WTC11 (cell line): ENCODE measurements at regions not wholly inside any gene's neighbourhood (a gene's known extent, or its start where the extent isn't known, plus 50 kb on each side); places are given as distances from the start of the nearest gene placed in this dataset.

ENCODE experiments used
- ATF2 ChIP-seq: sonication (generic); formaldehyde crosslinking; IDR thresholded peaks from 2 replicates; pipeline ENCODE4 v1.8.1; 2022; ENCODE audit warnings: low read depth, missing genetic modification reagents, borderline replicate concordance
- E2F5 ChIP-seq: sonication (generic); formaldehyde crosslinking; IDR thresholded peaks from 2 replicates; pipeline ENCODE4 v1.8.1; 2022; ENCODE audit warnings: mild to moderate bottlenecking, moderate library complexity, missing genetic modification reagents
- ETV6 ChIP-seq: sonication (generic); formaldehyde crosslinking; IDR thresholded peaks from 2 replicates; pipeline ENCODE4 v1.8.1; 2022; ENCODE audit warnings: mild to moderate bottlenecking, missing genetic modification reagents
- FOXK1 ChIP-seq: sonication (generic); formaldehyde crosslinking; IDR thresholded peaks from 2 replicates; pipeline ENCODE4 v1.8.0; 2022; ENCODE audit warnings: mild to moderate bottlenecking, moderate library complexity, missing genetic modification reagents
- SMAD3 ChIP-seq: sonication (generic); formaldehyde crosslinking; IDR thresholded peaks from 2 replicates; pipeline ENCODE4 v1.8.0; 2022; ENCODE audit warnings: missing genetic modification reagents, mild to moderate bottlenecking, borderline replicate concordance
- SP1 ChIP-seq: sonication (generic); formaldehyde crosslinking; conservative IDR thresholded peaks from 2 replicates; pipeline ENCODE4 v1.8.1; 2022; ENCODE audit warnings: missing genetic modification reagents
- STAT6 ChIP-seq: sonication (generic); formaldehyde crosslinking; conservative IDR thresholded peaks from 2 replicates; pipeline ENCODE4 v1.8.1; 2023; ENCODE audit warnings: mild to moderate bottlenecking, low read depth, missing genetic modification reagents, moderate library complexity
- USF1 ChIP-seq: sonication (generic); formaldehyde crosslinking; IDR thresholded peaks from 2 replicates; pipeline ENCODE4 v1.8.0; 2022; ENCODE audit warnings: mild to moderate bottlenecking, missing genetic modification reagents
- ZNF232 ChIP-seq: sonication (generic); formaldehyde crosslinking; IDR thresholded peaks from 2 replicates; pipeline ENCODE4 v1.8.0; 2022; ENCODE audit warnings: mild to moderate bottlenecking, missing genetic modification reagents
- TF ChIP-seq, protein P1 (sequence below): fragments of 200-600 bp; IDR thresholded peaks from 2 replicates; pipeline ENCODE4 v1.8.0; 2022; ENCODE audit warnings: antibody characterized with exemption
- TF ChIP-seq, protein P2 (sequence below): sonication (generic); formaldehyde crosslinking; IDR thresholded peaks from 2 replicates; pipeline ENCODE4 v1.8.1; 2022; ENCODE audit warnings: low read depth, mild to moderate bottlenecking, moderate library complexity, missing genetic modification reagents, borderline replicate concordance
- TF ChIP-seq, protein P3 (sequence below): sonication (generic); formaldehyde crosslinking; IDR thresholded peaks from 2 replicates; pipeline ENCODE4 v1.8.1; 2023; ENCODE audit warnings: mild to moderate bottlenecking, missing genetic modification reagents, borderline replicate concordance

- TF ChIP-seq, protein P1, sequence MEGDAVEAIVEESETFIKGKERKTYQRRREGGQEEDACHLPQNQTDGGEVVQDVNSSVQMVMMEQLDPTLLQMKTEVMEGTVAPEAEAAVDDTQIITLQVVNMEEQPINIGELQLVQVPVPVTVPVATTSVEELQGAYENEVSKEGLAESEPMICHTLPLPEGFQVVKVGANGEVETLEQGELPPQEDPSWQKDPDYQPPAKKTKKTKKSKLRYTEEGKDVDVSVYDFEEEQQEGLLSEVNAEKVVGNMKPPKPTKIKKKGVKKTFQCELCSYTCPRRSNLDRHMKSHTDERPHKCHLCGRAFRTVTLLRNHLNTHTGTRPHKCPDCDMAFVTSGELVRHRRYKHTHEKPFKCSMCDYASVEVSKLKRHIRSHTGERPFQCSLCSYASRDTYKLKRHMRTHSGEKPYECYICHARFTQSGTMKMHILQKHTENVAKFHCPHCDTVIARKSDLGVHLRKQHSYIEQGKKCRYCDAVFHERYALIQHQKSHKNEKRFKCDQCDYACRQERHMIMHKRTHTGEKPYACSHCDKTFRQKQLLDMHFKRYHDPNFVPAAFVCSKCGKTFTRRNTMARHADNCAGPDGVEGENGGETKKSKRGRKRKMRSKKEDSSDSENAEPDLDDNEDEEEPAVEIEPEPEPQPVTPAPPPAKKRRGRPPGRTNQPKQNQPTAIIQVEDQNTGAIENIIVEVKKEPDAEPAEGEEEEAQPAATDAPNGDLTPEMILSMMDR, result no peak
- no peak for TF ChIP-seq ATF2 (CRISPR knock-in tag)
- TF ChIP-seq FOXK1 (CRISPR knock-in tag), result no peak
- TF ChIP-seq SMAD3, result no peak
- no peak for TF ChIP-seq STAT6 (CRISPR knock-in tag)
- TF ChIP-seq, protein P2, sequence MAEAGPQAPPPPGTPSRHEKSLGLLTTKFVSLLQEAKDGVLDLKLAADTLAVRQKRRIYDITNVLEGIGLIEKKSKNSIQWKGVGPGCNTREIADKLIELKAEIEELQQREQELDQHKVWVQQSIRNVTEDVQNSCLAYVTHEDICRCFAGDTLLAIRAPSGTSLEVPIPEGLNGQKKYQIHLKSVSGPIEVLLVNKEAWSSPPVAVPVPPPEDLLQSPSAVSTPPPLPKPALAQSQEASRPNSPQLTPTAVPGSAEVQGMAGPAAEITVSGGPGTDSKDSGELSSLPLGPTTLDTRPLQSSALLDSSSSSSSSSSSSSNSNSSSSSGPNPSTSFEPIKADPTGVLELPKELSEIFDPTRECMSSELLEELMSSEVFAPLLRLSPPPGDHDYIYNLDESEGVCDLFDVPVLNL (CRISPR knock-in tag), result no peak
- TF ChIP-seq SP1, result no peak
- no peak for TF ChIP-seq USF1
- TF ChIP-seq, protein P3, sequence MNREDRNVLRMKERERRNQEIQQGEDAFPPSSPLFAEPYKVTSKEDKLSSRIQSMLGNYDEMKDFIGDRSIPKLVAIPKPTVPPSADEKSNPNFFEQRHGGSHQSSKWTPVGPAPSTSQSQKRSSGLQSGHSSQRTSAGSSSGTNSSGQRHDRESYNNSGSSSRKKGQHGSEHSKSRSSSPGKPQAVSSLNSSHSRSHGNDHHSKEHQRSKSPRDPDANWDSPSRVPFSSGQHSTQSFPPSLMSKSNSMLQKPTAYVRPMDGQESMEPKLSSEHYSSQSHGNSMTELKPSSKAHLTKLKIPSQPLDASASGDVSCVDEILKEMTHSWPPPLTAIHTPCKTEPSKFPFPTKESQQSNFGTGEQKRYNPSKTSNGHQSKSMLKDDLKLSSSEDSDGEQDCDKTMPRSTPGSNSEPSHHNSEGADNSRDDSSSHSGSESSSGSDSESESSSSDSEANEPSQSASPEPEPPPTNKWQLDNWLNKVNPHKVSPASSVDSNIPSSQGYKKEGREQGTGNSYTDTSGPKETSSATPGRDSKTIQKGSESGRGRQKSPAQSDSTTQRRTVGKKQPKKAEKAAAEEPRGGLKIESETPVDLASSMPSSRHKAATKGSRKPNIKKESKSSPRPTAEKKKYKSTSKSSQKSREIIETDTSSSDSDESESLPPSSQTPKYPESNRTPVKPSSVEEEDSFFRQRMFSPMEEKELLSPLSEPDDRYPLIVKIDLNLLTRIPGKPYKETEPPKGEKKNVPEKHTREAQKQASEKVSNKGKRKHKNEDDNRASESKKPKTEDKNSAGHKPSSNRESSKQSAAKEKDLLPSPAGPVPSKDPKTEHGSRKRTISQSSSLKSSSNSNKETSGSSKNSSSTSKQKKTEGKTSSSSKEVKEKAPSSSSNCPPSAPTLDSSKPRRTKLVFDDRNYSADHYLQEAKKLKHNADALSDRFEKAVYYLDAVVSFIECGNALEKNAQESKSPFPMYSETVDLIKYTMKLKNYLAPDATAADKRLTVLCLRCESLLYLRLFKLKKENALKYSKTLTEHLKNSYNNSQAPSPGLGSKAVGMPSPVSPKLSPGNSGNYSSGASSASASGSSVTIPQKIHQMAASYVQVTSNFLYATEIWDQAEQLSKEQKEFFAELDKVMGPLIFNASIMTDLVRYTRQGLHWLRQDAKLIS (CRISPR knock-in tag), result no peak
- no peak for TF ChIP-seq E2F5 (CRISPR knock-in tag)
- TF ChIP-seq ZNF232, result no peak
- TF ChIP-seq ETV6 (CRISPR knock-in tag), result no peak
Observed at GRCh38 chr20:57891014-57891413, 181.2 kb upstream of the PMEPA1 start.
